ENCODE measurements at regions not wholly inside any gene's neighbourhood (a gene's known extent, or its start where the extent isn't known, plus 50 kb on each side); places are given as distances from the start of the nearest gene placed in this dataset.

DNA sequence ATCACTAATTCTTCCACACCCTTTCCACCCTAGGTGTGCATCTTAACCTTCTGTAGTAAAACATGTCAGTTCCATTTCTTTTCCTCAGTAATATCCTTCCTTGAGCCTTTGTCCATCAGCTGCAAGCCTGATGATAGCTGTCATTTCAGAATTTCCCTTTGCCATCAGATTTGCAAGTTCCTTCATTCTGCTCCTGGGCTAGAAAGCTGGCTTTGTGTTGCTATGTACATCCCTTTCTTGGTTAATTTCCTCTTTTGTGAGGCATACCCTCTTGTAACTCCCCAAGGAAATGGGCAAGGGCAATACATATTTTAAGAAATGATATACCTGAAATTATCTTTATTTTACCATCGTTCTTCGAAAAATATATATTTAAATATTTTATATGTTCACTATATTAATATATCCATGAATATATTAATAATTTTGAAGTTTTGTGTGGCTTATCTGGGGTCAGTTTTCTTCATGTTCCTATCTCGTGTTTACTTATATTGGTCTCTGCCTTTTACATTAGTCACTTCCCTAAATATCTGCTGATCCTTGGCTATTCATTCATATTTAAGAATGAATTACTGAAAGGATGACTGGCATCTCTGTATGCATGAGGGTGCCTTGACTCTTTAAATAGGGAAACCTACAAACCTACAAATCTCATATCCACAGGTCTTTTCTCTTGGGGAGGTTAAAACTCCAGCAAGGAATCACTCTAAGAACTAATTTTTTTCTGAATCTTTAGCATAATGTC, 143.8 kb downstream of the ZNF22 start:
- TF ChIP-seq, protein P1, sequence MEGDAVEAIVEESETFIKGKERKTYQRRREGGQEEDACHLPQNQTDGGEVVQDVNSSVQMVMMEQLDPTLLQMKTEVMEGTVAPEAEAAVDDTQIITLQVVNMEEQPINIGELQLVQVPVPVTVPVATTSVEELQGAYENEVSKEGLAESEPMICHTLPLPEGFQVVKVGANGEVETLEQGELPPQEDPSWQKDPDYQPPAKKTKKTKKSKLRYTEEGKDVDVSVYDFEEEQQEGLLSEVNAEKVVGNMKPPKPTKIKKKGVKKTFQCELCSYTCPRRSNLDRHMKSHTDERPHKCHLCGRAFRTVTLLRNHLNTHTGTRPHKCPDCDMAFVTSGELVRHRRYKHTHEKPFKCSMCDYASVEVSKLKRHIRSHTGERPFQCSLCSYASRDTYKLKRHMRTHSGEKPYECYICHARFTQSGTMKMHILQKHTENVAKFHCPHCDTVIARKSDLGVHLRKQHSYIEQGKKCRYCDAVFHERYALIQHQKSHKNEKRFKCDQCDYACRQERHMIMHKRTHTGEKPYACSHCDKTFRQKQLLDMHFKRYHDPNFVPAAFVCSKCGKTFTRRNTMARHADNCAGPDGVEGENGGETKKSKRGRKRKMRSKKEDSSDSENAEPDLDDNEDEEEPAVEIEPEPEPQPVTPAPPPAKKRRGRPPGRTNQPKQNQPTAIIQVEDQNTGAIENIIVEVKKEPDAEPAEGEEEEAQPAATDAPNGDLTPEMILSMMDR (IDR thresholded peaks at IDR 0.05; ENCODE audit: low read depth, low read length, poor library complexity, severe bottlenecking), result no peak
- no peak for TF ChIP-seq EZH2phosphoT487 (IDR thresholded peaks at IDR 0.05; ENCODE audit: borderline replicate concordance, low read length)
